ENCODE measurements at regions not wholly inside any gene's neighbourhood (a gene's known extent, or its start where the extent isn't known, plus 50 kb on each side); places are given as distances from the start of the nearest gene placed in this dataset.

DNA sequence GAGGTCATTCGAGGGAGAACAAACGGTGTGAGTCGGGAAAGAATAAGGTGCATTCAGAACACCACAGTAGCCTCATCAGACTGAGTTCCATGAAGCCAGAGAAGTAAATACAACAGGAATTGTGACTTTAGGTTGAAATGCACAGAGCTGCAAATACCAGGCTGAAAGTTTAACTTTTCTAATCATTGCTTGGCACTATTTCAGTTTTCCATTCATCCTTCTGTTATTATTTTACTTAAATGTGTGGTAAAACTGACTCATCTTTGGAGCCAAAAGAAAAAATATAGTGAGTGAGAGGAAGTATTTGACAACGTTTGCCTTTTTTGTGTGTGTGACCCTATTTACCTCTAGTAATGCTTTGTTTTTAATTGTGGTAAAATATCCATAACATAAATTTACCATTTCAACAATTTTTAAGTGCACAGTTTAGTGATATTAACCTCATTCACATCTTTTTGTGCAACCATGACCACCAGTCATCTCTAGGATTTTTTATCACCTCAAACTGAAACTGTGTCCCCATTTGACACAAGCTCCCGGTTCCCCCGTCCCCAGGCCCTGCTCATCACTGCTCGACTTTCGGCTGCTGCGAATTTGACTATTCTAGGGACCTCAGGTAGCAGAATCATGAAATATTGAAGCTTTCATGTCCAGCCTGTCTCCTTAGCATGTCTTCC lies 166.8 kb downstream of the HSD17B3 start:
- Histone ChIP-seq H3K4me1 (peaks cover 0 to 38% (median 0%) of the 10 kb centered on the region in 12 donors), H3K9me3 (peaks cover 0 to 6% (median 0%) of the 10 kb centered on the region in 12 donors), H3K36me3 (no peaks in the 10 kb centered on the region), H3K27me3 (peaks cover 0 to 11% (median 0%) of the 10 kb centered on the region in 9 donors), H3K27ac (no peak overlapping the region), H3K4me3 (no peak overlapping the region)
- DNase-seq, result no peak
- intact Hi-C loops (cut with DNase I), result no loop called here
- 77 to 87% (median 82%) methylated on average over 9 of the region's 9 CpGs for WGBS, 4 donors
- no peak for TF ChIP-seq POLR2A (IDR thresholded peaks at IDR 0.05)
- no peak for TF ChIP-seq CTCF (IDR thresholded peaks at IDR 0.05)
- no peak for ATAC-seq

DNA sequence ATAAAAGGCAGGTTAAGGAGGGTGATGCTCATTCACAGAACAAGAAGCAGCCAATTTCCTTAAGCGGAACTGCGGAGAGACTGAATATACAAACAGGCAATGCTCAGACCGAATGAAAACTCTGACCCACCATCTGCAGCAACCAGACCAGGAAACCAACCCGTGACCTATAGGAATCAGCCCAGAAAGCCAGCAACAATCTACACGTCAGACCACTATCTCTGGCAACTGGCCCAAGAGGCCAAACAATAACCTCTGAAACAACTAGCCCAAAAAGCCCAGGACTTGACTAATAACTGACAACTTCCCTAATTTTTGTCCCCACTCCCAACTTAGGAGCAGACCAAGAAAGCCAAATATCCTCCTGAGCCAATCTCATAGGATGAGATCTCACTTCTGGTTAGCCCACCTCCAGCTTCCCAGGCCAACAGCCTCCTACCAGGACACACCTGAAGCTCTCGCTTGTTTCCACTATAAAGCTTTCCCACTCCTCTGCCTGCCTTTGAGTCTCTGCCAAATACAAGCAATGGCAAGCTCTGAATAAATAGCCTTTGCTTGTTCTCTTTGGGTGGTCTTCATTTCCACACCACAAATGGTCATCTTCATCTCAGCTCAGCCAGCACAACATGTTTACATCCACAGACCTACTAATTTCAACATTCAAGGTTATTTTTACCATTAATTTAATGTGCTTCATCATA lies 168.5 kb downstream of the HSD17B3 start:
- peaks cover 0 to 6% (median 0%) of the 10 kb centered on the region in 12 donors for H3K9me3 ChIP-seq
- H3K27ac ChIP-seq, result no peak overlapping the region
- DNase-seq, result no peak
- 83 to 92% (median 88%) methylated on average over 6 of the region's 6 CpGs for WGBS, 4 donors
- no peak for ATAC-seq
- intact Hi-C loops (cut with DNase I), result no loop called here
- no peaks in the 10 kb centered on the region for H3K36me3 ChIP-seq
- peaks cover 0 to 21% (median 0%) of the 10 kb centered on the region in 12 donors for H3K4me1 ChIP-seq
- TF ChIP-seq CTCF (IDR thresholded peaks at IDR 0.05) (no peak), POLR2A (IDR thresholded peaks at IDR 0.05) (no peak)
- no peak overlapping the region for H3K4me3 ChIP-seq
- no peaks in the 10 kb centered on the region for H3K27me3 ChIP-seq

DNA sequence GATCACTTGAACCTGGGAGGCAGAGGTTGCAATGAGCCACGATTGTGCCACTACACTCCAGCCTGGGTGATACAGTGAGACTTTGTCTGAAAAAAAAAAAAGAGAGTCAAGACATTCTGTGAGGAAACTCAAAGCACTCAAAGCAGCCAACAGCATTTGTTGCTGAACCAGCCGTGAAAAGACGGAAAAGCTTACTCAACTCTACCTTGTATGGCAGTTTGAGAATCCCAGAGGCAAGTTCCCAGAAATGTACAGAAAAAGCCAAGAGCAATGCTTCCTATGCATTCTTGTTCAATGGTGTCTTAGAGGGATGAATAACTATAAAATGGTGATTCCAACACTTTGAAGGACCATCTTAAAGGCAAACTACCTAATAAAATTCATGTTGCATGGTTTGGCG lies 170.2 kb downstream of the HSD17B3 start:
- H3K4me3 ChIP-seq, result no peak overlapping the region
- WGBS, 4 donors, result 86 to 89% (median 88%) methylated on average over 4 of the region's 4 CpGs

More for the DNA sequence above, 170.2 kb downstream of the HSD17B3 start:
- ATAC-seq, result no peak
- no peak for TF ChIP-seq CTCF (IDR thresholded peaks at IDR 0.05)
- TF ChIP-seq POLR2A (IDR thresholded peaks at IDR 0.05), result no peak
- Histone ChIP-seq H3K27ac (no peak overlapping the region), H3K27me3 (peaks cover 0 to under 1% (median 0%) of the 10 kb centered on the region in 9 donors), H3K4me1 (peaks cover 0 to 9% (median 0%) of the 10 kb centered on the region in 12 donors), H3K9me3 (no peaks in the 10 kb centered on the region), H3K36me3 (no peaks in the 10 kb centered on the region)
- intact Hi-C loops (cut with DNase I), result no loop called here
- DNase-seq, result no peak
